ENCODE measurements at regions not wholly inside any gene's neighbourhood (a gene's known extent, or its start where the extent isn't known, plus 50 kb on each side); places are given as distances from the start of the nearest gene placed in this dataset.
A peak's percentile ranks its signal among the peaks of the same experiment; 100 is the strongest.

DNA sequence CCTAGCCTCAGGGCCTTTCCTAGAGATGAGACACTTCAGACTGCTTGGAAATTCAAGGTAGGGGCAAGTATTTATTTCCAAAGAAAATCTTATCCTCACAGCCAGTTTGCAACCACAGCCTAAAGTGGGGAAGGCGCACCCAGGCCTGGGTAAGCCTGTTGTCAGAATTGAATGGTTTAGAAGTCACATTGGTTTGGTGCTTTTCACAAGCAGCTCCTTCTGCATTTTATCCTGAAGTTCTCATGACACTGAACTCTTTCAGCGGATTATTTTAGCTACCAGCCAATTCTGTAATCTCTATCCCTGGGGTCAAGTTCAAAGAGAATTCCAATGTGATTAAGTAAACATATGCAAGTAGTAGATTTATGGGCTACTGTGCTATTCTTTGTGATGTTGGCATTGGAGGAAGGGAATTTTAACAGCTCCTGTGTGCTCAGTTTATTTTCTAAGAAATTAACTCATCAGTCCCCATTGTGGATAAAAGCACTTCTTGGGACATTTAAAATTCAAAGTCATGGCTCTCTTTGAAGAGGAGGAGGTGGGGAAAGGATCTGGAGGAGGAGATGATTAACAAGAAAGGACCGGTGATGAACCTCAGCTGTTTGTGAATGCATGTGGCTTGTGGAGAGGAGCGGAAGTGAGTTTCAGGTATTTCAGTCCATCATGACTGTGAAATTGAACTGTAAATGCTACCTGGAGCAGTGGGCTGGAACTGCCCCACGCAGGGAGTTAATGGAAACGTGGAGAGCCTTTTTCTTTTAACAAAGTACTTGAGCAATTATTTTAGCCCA is 90.2 kb upstream of the CACUL1 start:
- Histone ChIP-seq H3K27me3 (ENCODE audit: control insufficient read depth, insufficient read depth, low read length, poor library complexity, severe bottlenecking) (no peaks in the 10 kb centered on the region), H3K4me3 (ENCODE audit: low read length) (no peak overlapping the region), H3K27ac (ENCODE audit: low read depth, low read length) (no peak overlapping the region), H3K9me3 (ENCODE audit: control insufficient read depth, low read length) (no peaks in the 10 kb centered on the region), H3K36me3 (ENCODE audit: control insufficient read depth, insufficient read depth, low read length) (no peaks in the 10 kb centered on the region), H3K4me1 (ENCODE audit: control insufficient read depth, insufficient read depth, low read length) (no peaks in the 10 kb centered on the region), H3K9ac (ENCODE audit: extremely low read depth, low read length, poor library complexity, severe bottlenecking) (no peak overlapping the region)
- Mint-ChIP-seq H3K27me3 (ENCODE audit: insufficient read depth) (no peaks in the 10 kb centered on the region), H3K36me3 (ENCODE audit: low read depth) (no peaks in the 10 kb centered on the region), H3K9me3 (no peaks in the 10 kb centered on the region), H3K4me1 (peaks cover 6% of the 10 kb centered on the region), H3K4me3 (no peak overlapping the region), H3K27ac (no peak overlapping the region)
- TF ChIP-seq, protein P1, sequence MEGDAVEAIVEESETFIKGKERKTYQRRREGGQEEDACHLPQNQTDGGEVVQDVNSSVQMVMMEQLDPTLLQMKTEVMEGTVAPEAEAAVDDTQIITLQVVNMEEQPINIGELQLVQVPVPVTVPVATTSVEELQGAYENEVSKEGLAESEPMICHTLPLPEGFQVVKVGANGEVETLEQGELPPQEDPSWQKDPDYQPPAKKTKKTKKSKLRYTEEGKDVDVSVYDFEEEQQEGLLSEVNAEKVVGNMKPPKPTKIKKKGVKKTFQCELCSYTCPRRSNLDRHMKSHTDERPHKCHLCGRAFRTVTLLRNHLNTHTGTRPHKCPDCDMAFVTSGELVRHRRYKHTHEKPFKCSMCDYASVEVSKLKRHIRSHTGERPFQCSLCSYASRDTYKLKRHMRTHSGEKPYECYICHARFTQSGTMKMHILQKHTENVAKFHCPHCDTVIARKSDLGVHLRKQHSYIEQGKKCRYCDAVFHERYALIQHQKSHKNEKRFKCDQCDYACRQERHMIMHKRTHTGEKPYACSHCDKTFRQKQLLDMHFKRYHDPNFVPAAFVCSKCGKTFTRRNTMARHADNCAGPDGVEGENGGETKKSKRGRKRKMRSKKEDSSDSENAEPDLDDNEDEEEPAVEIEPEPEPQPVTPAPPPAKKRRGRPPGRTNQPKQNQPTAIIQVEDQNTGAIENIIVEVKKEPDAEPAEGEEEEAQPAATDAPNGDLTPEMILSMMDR (conservative IDR thresholded peaks at IDR 0.05) = no peak
- DNase-seq = peak; percentile 34
- WGBS, 2 experiments (ENCODE audit: insufficient coverage in 1 of 2, insufficient read length in 1 of 2) = 67 to 83% methylated on average over 3 to 6 of the region's 6 CpGs

DNA sequence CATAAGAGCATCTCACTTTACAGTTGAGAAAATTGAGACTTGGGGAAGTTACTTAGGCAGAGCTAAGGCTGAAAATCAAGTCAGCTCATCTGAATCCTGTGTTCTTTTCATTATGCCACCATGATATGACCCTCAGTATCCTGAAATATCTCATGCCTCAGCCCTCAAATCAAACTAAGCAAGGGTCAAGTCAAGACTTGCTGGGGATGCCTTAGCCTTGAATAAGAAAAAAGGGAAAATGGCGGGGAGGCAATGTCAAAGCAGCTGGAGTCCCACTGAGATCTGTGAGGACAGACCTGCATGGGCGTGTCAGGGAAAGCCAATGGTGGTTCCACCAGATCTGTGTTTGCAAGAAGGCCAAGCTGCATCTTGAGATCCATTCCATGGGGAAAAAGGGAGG is 91.0 kb upstream of the CACUL1 start:
- no peaks in the 10 kb centered on the region for H3K36me3 ChIP-seq (ENCODE audit: control insufficient read depth, insufficient read depth, low read length)
- Mint-ChIP-seq H3K4me3 (no peak overlapping the region), H3K9me3 (no peaks in the 10 kb centered on the region), H3K27me3 (ENCODE audit: insufficient read depth) (no peaks in the 10 kb centered on the region), H3K36me3 (ENCODE audit: low read depth) (no peaks in the 10 kb centered on the region), H3K27ac (no peak overlapping the region), H3K4me1 (peaks cover 6% of the 10 kb centered on the region)
- 81 to 93% methylated on average over 2 of the region's 2 CpGs for WGBS, 2 experiments (ENCODE audit: insufficient coverage in 1 of 2, insufficient read length in 1 of 2)
- TF ChIP-seq, protein P1 (conservative IDR thresholded peaks at IDR 0.05) = no peak
- H3K9ac ChIP-seq (ENCODE audit: extremely low read depth, low read length, poor library complexity, severe bottlenecking) = no peak overlapping the region
- H3K9me3 ChIP-seq (ENCODE audit: control insufficient read depth, low read length) = no peaks in the 10 kb centered on the region
- H3K4me1 ChIP-seq (ENCODE audit: control insufficient read depth, insufficient read depth, low read length) = no peaks in the 10 kb centered on the region
- DNase-seq = peak; percentile 39
- H3K27me3 ChIP-seq (ENCODE audit: control insufficient read depth, insufficient read depth, low read length, poor library complexity, severe bottlenecking) = no peaks in the 10 kb centered on the region
- H3K27ac ChIP-seq (ENCODE audit: low read depth, low read length) = no peak overlapping the region
- no peak overlapping the region for H3K4me3 ChIP-seq (ENCODE audit: low read length)

DNA sequence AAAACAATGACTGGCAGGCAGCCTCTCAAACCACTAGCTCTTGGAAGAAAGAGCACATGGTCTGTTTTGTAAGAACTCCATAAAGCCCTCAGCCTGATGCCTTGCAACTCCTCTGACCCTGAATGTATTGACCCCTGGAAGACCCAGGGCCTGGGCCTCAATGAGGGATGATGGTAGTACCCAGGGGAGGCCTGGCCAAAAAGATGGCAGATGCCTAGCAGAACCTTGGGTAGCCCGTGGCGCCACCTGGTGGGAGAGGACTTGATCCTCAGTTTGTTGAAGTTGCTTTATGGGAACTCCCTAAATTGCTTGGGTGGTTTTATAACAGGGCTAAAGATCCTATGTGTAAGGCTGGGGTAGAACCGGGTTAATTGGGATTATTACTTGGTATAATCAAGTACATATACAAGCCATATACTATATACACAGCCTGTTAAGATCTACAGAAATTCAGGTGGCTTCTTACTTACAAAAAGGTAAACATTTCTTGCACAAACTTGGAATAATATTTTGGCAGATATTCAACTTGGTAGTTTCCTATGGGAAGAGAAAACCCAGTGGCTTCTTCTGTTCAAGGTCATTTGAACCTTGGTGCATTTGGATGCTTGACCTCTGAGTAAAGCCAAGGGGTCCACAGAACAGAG is 95.8 kb upstream of the CACUL1 start:
- H3K9me3 Mint-ChIP-seq = no peaks in the 10 kb centered on the region
- Histone ChIP-seq H3K27ac (ENCODE audit: low read depth, low read length) (no peak overlapping the region), H3K4me1 (ENCODE audit: control insufficient read depth, insufficient read depth, low read length) (no peaks in the 10 kb centered on the region), H3K36me3 (ENCODE audit: control insufficient read depth, insufficient read depth, low read length) (no peaks in the 10 kb centered on the region), H3K27me3 (ENCODE audit: control insufficient read depth, insufficient read depth, low read length, poor library complexity, severe bottlenecking) (no peaks in the 10 kb centered on the region), H3K9ac (ENCODE audit: extremely low read depth, low read length, poor library complexity, severe bottlenecking) (no peak overlapping the region), H3K9me3 (ENCODE audit: control insufficient read depth, low read length) (no peaks in the 10 kb centered on the region), H3K4me3 (ENCODE audit: low read length) (no peak overlapping the region)
- H3K27me3 Mint-ChIP-seq (ENCODE audit: insufficient read depth) = no peaks in the 10 kb centered on the region
- no peak overlapping the region for H3K27ac Mint-ChIP-seq
- no peak overlapping the region for H3K4me3 Mint-ChIP-seq
- peak; percentile 95 for DNase-seq
- TF ChIP-seq, protein P1 (conservative IDR thresholded peaks at IDR 0.05) = peak; percentile 92
- WGBS, 2 experiments (ENCODE audit: insufficient coverage in 1 of 2, insufficient read length in 1 of 2) = 0 to 8% methylated on average over 2 of the region's 3 CpGs
- no peaks in the 10 kb centered on the region for H3K4me1 Mint-ChIP-seq
- H3K36me3 Mint-ChIP-seq (ENCODE audit: low read depth) = no peaks in the 10 kb centered on the region

Data from endodermal cell (in vitro differentiated cells).